ENCODE measurements at regions not wholly inside any gene's neighbourhood (a gene's known extent, or its start where the extent isn't known, plus 50 kb on each side); places are given as distances from the start of the nearest gene placed in this dataset.

GRCh38 chr11:86741839-86742805, 58.2 kb upstream of the PRSS23 start (continued):
- TF ChIP-seq ARID1B (IDR thresholded peaks at IDR 0.05) (peak; percentile 28; the same call in 1 of the 2 replicates), GATA2 (CRISPR knock-in tag; IDR thresholded peaks at IDR 0.05) (no peak), HNRNPLL (IDR thresholded peaks at IDR 0.05; ENCODE audit: low read depth, low read length, poor library complexity, severe bottlenecking) (no peak), ZNF347 (CRISPR knock-in tag; IDR thresholded peaks at IDR 0.05; ENCODE audit: low read depth) (no peak), ETS1 (conservative IDR thresholded peaks at IDR 0.05; ENCODE audit: control insufficient read depth, low read depth, low read length) (no peak), DEAF1 (CRISPR knock-in tag; IDR thresholded peaks at IDR 0.05) (no peak), ZNF449 (CRISPR knock-in tag; IDR thresholded peaks at IDR 0.05) (no peak), HEY1 (CRISPR knock-in tag; IDR thresholded peaks at IDR 0.05; ENCODE audit: borderline replicate concordance) (no peak), BRD9 (IDR thresholded peaks at IDR 0.05; ENCODE audit: low read depth, partially characterized antibody) (no peak), C11orf30 (IDR thresholded peaks at IDR 0.05; ENCODE audit: low read depth) (no peak), ZBTB49 (CRISPR knock-in tag; IDR thresholded peaks at IDR 0.05; ENCODE audit: borderline replicate concordance) (no peak)
- TF ChIP-seq, protein P1, sequence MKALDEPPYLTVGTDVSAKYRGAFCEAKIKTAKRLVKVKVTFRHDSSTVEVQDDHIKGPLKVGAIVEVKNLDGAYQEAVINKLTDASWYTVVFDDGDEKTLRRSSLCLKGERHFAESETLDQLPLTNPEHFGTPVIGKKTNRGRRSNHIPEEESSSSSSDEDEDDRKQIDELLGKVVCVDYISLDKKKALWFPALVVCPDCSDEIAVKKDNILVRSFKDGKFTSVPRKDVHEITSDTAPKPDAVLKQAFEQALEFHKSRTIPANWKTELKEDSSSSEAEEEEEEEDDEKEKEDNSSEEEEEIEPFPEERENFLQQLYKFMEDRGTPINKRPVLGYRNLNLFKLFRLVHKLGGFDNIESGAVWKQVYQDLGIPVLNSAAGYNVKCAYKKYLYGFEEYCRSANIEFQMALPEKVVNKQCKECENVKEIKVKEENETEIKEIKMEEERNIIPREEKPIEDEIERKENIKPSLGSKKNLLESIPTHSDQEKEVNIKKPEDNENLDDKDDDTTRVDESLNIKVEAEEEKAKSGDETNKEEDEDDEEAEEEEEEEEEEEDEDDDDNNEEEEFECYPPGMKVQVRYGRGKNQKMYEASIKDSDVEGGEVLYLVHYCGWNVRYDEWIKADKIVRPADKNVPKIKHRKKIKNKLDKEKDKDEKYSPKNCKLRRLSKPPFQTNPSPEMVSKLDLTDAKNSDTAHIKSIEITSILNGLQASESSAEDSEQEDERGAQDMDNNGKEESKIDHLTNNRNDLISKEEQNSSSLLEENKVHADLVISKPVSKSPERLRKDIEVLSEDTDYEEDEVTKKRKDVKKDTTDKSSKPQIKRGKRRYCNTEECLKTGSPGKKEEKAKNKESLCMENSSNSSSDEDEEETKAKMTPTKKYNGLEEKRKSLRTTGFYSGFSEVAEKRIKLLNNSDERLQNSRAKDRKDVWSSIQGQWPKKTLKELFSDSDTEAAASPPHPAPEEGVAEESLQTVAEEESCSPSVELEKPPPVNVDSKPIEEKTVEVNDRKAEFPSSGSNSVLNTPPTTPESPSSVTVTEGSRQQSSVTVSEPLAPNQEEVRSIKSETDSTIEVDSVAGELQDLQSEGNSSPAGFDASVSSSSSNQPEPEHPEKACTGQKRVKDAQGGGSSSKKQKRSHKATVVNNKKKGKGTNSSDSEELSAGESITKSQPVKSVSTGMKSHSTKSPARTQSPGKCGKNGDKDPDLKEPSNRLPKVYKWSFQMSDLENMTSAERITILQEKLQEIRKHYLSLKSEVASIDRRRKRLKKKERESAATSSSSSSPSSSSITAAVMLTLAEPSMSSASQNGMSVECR (CRISPR knock-in tag; IDR thresholded peaks at IDR 0.05), result no peak
- TF ChIP-seq, protein P2, sequence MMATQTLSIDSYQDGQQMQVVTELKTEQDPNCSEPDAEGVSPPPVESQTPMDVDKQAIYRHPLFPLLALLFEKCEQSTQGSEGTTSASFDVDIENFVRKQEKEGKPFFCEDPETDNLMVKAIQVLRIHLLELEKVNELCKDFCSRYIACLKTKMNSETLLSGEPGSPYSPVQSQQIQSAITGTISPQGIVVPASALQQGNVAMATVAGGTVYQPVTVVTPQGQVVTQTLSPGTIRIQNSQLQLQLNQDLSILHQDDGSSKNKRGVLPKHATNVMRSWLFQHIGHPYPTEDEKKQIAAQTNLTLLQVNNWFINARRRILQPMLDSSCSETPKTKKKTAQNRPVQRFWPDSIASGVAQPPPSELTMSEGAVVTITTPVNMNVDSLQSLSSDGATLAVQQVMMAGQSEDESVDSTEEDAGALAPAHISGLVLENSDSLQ (IDR thresholded peaks at IDR 0.05), result no peak

Data from K562 (cell line).